NCI-H128 (cell line): ENCODE measurements at regions not wholly inside any gene's neighbourhood (a gene's known extent, or its start where the extent isn't known, plus 50 kb on each side); places are given as distances from the start of the nearest gene placed in this dataset.
"Not testable (repeated sequence)": the region's sequence is repeated elsewhere in the genome, so short reads cannot be mapped to it uniquely, and the experiment has no call there.

ENCODE experiments used
- DNase-seq: peaks from one replicate; lab custom pipeline; 2025; ENCODE audit not compliant: unreplicated experiment; lab: John Stamatoyannopoulos, UW

GRCh38 chr10:9230625-9231024 lies 1176.1 kb downstream of the GATA3 start:
- DNase-seq: no peak

- DNase-seq: no peak
These were observed 1179.7 kb downstream of the GATA3 start for GRCh38 chr10:9234191-9234590.

- no peak for DNase-seq
These were observed 1183.6 kb downstream of the GATA3 start for GRCh38 chr10:9238041-9238440.

- DNase-seq: no peak
These were observed 1184.8 kb downstream of the GATA3 start for GRCh38 chr10:9239298-9239697.

- DNase-seq: no peak
These were observed 1189.5 kb downstream of the GATA3 start for GRCh38 chr10:9243941-9244411.

- DNase-seq: no peak
These were observed 1190.4 kb downstream of the GATA3 start for GRCh38 chr10:9244864-9245263.

GRCh38 chr10:9253121-9253520 lies 1198.6 kb downstream of the GATA3 start:
- DNase-seq: no peak

- no peak for DNase-seq
These were observed 1199.9 kb downstream of the GATA3 start for GRCh38 chr10:9254353-9254752.

- no peak for DNase-seq
These were observed 1206.2 kb downstream of the GATA3 start for GRCh38 chr10:9260690-9261089.

- DNase-seq: no peak
These were observed 1208.3 kb downstream of the GATA3 start for GRCh38 chr10:9262770-9263169.

- no peak for DNase-seq
These were observed 1213.7 kb downstream of the GATA3 start for GRCh38 chr10:9268176-9268575.

GRCh38 chr10:9273126-9273833 lies 1218.8 kb downstream of the GATA3 start:
- not testable (repeated sequence) for DNase-seq

- DNase-seq: no peak
These were observed 1219.8 kb downstream of the GATA3 start for GRCh38 chr10:9274206-9274755.

GRCh38 chr10:9275861-9276260 lies 1221.4 kb downstream of the GATA3 start:
- DNase-seq: no peak

GRCh38 chr10:9285690-9286089 lies 1231.2 kb downstream of the GATA3 start:
- no peak for DNase-seq

GRCh38 chr10:9289811-9290210 lies 1235.3 kb downstream of the GATA3 start:
- DNase-seq: no peak

- DNase-seq: no peak
These were observed 1236.6 kb downstream of the GATA3 start for GRCh38 chr10:9291081-9291480.

- no peak for DNase-seq
These were observed 1239.7 kb downstream of the GATA3 start for GRCh38 chr10:9294132-9294663.

GRCh38 chr10:9294865-9295264 lies 1240.4 kb downstream of the GATA3 start:
- DNase-seq: no peak

GRCh38 chr10:9296190-9296589 lies 1241.7 kb downstream of the GATA3 start:
- no peak for DNase-seq

- DNase-seq: no peak
These were observed 1243.1 kb downstream of the GATA3 start for GRCh38 chr10:9297580-9297979.

GRCh38 chr10:9299966-9300365 lies 1245.5 kb downstream of the GATA3 start:
- no peak for DNase-seq

- DNase-seq: no peak
These were observed 1246.7 kb downstream of the GATA3 start for GRCh38 chr10:9301148-9301547.
